GM19025 (cell line): ENCODE measurements at regions not wholly inside any gene's neighbourhood (a gene's known extent, or its start where the extent isn't known, plus 50 kb on each side); places are given as distances from the start of the nearest gene placed in this dataset.
"Not testable (repeated sequence)": the region's sequence is repeated elsewhere in the genome, so short reads cannot be mapped to it uniquely, and the experiment has no call there.

Experiments
- ATAC-seq: cut with Tn5 transposase; IDR thresholded peaks from one replicate; pipeline ENCODE4 v1.9.1; 2021; ENCODE audit warnings: mild to moderate bottlenecking, low read depth, moderate library complexity; ENCODE audit not compliant: unreplicated experiment

DNA sequence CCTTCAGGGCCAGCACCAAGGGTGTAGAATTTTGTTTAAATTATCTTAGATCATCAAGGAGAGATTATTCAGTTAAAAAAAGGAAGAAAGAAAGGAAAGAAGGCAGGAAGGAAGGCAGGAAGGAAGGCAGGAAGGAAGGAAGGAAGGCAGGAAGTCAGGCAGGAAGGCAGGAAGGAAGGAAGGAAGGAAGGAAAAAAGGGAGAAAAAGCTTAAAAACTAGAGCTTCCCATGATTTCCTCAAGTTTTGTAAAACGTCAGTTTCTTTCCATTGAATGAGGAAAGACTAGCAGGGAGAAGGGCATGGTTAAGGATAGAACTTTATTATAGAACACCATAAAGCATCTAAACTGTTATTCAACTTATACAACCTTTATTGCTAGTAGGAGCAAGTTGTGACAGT lies 2672.0 kb upstream of the PCDH20 start:
- ATAC-seq: no peak

- no peak for ATAC-seq
Observed at GRCh38 chr13:64083811-64084210, 2668.2 kb upstream of the PCDH20 start.

- no peak for ATAC-seq
Observed at GRCh38 chr13:64083396-64083795, 2667.7 kb upstream of the PCDH20 start.

- no peak for ATAC-seq
Observed at GRCh38 chr13:64078480-64078936, 2662.9 kb upstream of the PCDH20 start.

GRCh38 chr13:64078025-64078424 lies 2662.4 kb upstream of the PCDH20 start:
- ATAC-seq: no peak

- not testable (repeated sequence) for ATAC-seq
Observed at GRCh38 chr13:64077132-64077835, 2661.6 kb upstream of the PCDH20 start.

GRCh38 chr13:64075543-64076271 lies 2660.1 kb upstream of the PCDH20 start:
- no peak for ATAC-seq

DNA sequence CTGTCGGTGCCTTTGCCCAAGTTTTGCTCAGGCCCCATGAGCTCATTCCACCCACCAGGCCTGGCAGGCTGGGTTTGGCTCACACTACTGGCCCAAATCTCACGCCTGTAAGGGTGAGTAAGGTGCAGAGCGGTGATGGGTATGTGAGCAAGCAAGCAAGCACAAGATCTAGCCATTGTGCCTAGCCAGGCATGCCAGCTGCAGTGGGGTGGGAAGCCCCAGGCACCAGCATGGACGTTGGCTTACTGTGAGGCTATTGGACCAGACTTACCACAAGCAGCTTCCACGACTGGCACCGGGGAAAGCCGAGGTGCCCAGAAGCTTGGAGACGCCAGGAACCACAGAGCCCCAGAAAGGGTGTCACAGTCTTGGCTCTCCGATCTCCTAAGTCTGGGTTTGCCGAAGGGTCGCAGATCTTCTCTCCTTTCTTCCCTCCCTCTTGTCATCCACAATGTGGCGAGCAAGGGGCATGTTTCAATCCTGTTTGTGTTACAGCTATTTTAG lies 2659.4 kb upstream of the PCDH20 start:
- no peak for ATAC-seq

DNA sequence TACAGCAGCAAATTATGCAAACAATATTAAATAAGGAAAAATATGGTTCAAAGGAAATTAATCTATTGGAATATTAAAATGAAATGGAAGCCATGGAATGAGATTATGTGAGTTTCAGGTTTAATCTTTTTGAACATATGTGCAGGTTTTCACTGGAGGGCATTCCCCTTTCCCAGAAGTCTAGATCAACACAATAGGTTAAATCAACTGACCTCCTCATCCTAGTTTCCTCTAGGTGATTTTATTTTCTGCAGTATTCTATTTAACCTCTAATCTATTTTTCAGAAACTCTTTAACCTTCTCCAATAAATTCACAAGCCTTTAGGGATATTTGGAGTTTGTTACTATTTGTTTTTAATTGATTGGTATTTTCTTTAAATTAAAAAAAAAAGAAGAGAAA lies 2657.6 kb upstream of the PCDH20 start:
- no peak for ATAC-seq

DNA sequence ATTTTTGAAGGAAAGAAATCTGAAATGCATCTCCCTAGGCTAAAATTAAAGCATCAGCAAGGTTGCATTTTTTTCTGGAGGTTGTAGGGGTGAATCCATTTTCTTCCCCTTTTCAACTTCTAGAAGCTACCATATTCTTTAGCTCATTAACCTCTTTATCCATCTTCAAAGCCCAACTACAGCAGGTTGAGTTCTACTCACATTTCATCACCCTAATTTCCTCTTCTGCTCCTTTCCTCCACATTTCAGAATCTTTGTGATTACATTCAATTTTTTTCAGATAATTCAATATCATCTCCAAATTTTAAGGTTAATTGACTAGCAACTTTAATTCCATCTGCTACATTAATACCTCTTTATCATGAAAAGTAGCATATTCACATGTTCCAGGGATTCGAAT lies 2655.7 kb upstream of the PCDH20 start:
- ATAC-seq: no peak

DNA sequence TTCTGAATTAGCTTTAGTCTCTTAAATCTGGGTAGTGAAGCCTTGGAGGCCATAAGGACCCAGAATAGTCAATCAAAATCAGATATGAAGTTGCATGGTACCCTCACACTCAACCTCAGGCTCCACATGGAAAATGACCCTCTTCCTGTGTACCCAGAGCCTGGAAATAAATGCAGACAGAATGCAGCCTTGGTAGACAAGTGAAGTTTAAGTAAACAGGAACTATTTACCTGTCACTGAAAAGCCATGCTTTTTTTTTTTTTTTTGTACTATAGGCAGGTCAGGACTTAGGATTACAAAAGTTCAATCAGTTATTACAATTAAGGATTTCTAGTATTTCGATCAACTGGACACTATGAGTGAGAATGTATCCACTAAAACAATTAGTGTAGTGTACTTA lies 2654.2 kb upstream of the PCDH20 start:
- ATAC-seq: no peak

DNA sequence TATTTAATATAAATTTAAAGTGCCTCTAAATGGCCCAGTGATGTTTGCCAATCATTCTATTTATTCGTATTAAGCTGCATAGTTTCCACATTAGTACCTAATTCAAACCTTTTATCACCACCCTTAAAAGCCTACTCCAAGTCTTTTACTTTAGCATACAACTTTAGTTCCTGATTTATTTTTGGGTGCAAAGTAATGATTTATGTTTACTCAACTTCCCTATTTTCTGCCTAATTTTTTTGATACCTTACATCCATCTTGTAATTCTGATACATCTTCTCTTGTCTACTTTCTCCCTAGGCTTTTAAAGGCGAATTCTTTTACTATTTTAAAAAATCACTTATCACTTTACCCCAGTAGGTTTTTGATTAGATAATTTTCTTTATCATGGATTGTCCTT lies 2651.1 kb upstream of the PCDH20 start:
- no peak for ATAC-seq

- ATAC-seq: no peak
Observed at GRCh38 chr13:64061649-64062048, 2646.0 kb upstream of the PCDH20 start.

GRCh38 chr13:64057372-64058020 lies 2641.8 kb upstream of the PCDH20 start:
- ATAC-seq: no peak

DNA sequence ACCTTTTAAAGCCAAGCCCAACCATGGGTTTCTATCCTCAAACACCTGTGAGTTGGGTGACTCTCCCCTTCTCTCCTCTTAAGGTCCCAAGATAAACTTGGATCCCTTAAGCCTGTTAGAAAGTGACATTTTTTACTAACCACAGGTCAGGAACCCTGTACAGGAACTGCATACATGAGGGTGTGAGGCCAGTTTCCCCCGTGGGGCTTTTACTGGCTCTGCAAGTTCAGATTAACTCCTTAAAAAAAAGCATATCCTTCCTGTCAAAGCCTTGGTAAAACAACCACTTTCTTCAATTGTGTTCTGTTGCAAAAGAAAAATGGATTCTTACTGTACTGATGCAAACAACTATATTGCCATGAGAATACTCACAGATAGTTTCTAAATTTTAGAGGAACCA lies 2638.7 kb upstream of the PCDH20 start:
- no peak for ATAC-seq

DNA sequence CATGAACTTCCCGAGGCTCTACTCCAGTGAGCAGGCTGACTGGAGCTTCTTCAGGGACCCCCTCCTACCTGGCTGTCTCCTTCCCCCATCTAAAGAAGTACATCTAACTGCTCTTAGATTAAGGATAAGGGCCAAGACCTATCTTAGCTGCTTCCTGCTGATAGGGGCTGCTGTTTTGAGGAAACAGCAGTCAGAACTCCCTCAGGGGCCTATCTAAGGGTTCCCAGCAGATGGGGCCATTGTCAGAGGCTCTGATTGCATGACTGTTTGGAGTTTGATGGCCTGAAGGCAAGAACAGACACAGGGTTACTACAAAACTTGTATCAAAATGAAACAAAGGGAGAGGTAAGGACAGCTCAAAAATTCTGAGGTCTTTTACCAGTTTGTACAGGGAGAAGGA lies 2636.9 kb upstream of the PCDH20 start:
- ATAC-seq: no peak

GRCh38 chr13:64051278-64051677 lies 2635.6 kb upstream of the PCDH20 start:
- ATAC-seq: no peak

- no peak for ATAC-seq
Observed at GRCh38 chr13:64041296-64041695, 2625.6 kb upstream of the PCDH20 start.

DNA sequence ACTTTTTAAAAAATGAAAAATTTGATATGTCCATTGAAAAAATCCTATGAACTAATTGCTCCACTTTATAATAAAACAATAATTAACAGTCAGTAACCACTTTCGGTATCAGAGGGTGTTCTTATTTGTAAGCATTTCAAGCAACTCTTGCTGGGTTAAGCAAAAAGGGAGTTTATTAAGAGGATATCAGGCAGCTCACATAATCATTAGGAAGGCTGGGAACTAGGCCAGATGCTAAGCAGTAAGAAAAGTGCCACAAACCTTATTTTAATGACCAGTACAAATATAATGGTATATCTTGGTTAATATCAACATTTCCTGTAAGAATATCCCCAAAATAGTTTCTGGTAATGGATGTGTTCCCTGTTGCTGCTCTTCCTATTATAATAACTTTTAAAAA lies 2618.3 kb upstream of the PCDH20 start:
- ATAC-seq: no peak

GRCh38 chr13:64029343-64030093 lies 2613.9 kb upstream of the PCDH20 start:
- ATAC-seq: no peak

- no peak for ATAC-seq
Observed at GRCh38 chr13:64028551-64028950, 2612.9 kb upstream of the PCDH20 start.
